ENCODE measurements at regions not wholly inside any gene's neighbourhood (a gene's known extent, or its start where the extent isn't known, plus 50 kb on each side); places are given as distances from the start of the nearest gene placed in this dataset.

GRCh38 chr2:509888-510287, 167.3 kb downstream of the TMEM18 start:
- no peak for DNase-seq (ENCODE audit: low read depth)

- no peak for DNase-seq (ENCODE audit: low read depth)
These were observed 169.1 kb downstream of the TMEM18 start for GRCh38 chr2:508121-508520.

- no peak for DNase-seq (ENCODE audit: low read depth)
These were observed 170.3 kb downstream of the TMEM18 start for GRCh38 chr2:506866-507265.

GRCh38 chr2:506451-506850, 170.8 kb downstream of the TMEM18 start:
- DNase-seq (ENCODE audit: low read depth) = no peak

- no peak for DNase-seq (ENCODE audit: low read depth)
These were observed 171.3 kb downstream of the TMEM18 start for GRCh38 chr2:505941-506340.

- DNase-seq (ENCODE audit: low read depth) = no peak
These were observed 173.8 kb downstream of the TMEM18 start for GRCh38 chr2:503288-503999.

- no peak for DNase-seq (ENCODE audit: low read depth)
These were observed 174.4 kb downstream of the TMEM18 start for GRCh38 chr2:502831-503230.

GRCh38 chr2:501667-502066, 175.5 kb downstream of the TMEM18 start:
- DNase-seq (ENCODE audit: low read depth) = no peak

- no peak for DNase-seq (ENCODE audit: low read depth)
These were observed 176.1 kb downstream of the TMEM18 start for GRCh38 chr2:501130-501529.

GRCh38 chr2:499726-500125, 177.5 kb downstream of the TMEM18 start:
- DNase-seq (ENCODE audit: low read depth) = no peak

GRCh38 chr2:498493-499178, 178.6 kb downstream of the TMEM18 start:
- DNase-seq (ENCODE audit: low read depth) = no peak

- DNase-seq (ENCODE audit: low read depth) = no peak
These were observed 179.3 kb downstream of the TMEM18 start for GRCh38 chr2:497770-498492.

- no peak for DNase-seq (ENCODE audit: low read depth)
These were observed 180.5 kb downstream of the TMEM18 start for GRCh38 chr2:496729-497128.

- no peak for DNase-seq (ENCODE audit: low read depth)
These were observed 181.4 kb downstream of the TMEM18 start for GRCh38 chr2:495745-496275.

GRCh38 chr2:494853-495252, 182.4 kb downstream of the TMEM18 start:
- DNase-seq (ENCODE audit: low read depth) = no peak

- no peak for DNase-seq (ENCODE audit: low read depth)
These were observed 184.0 kb downstream of the TMEM18 start for GRCh38 chr2:493228-493627.

- no peak for DNase-seq (ENCODE audit: low read depth)
These were observed 185.0 kb downstream of the TMEM18 start for GRCh38 chr2:492178-492577.

- DNase-seq (ENCODE audit: low read depth) = no peak
These were observed 187.4 kb downstream of the TMEM18 start for GRCh38 chr2:489838-490237.

GRCh38 chr2:489084-489483, 188.1 kb downstream of the TMEM18 start:
- no peak for DNase-seq (ENCODE audit: low read depth)

- DNase-seq (ENCODE audit: low read depth) = no peak
These were observed 189.8 kb downstream of the TMEM18 start for GRCh38 chr2:487186-488079.

GRCh38 chr2:486371-486770, 190.8 kb downstream of the TMEM18 start:
- DNase-seq (ENCODE audit: low read depth) = no peak

- DNase-seq (ENCODE audit: low read depth) = no peak
These were observed 193.5 kb upstream of the ALKAL2 start for GRCh38 chr2:481388-481787.

Data from stimulated activated CD8-positive, alpha-beta memory T cell treated with anti-CD3 and anti-CD28 coated beads, Interleukin-7, amount 100 ng/mL, for 24 hours (primary cell).